ENCODE measurements at regions not wholly inside any gene's neighbourhood (a gene's known extent, or its start where the extent isn't known, plus 50 kb on each side); places are given as distances from the start of the nearest gene placed in this dataset.

DNA sequence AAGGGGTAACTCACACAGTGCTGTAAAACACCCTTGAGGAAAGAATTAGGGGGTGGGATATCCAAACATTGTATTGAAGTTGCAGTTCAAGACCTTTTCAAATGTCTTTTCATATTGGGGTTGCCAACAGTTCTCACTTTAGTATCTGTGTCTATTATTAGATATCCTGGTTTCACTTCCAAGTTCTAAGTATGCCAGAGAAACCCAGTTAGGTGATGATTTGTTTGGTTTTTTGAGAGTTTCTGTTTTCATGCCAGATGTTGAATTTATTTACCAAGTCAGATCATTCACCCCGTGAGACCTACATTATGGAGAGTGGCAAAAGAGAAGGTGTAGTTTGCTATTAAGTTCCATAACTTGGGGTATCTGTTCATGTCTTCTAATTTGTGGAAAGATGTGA, 64.5 kb downstream of the C9orf152 start:
- DNase-seq (ENCODE audit: low spot score): no peak

DNA sequence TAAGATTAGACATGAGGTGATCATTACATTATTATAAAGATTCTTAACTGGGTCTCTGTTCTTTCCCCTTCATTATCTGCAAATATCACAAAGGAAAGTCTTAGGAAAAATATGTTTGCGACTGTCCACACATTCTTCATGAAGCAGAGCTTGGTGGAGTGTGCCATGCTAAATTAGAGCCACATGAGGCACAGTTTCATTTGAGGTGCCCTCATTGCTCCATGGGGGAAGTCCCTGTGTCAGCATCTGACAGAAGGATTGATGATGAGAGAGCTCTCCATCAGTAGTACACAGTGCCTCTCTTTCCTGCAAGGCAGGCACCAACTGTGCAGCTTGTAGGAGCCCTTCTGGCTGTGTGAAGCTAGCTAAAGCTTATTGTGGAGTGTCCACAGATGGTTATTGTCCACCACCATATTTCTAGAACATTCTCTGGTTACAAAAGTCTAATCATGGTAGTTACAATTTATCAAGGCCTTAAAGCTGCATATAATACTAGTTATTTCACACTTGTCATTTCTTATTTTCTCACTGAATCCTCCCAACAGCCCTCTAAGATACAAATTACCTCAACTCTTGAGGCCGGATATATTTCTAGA, 63.9 kb downstream of the C9orf152 start:
- no peak for DNase-seq (ENCODE audit: low spot score)

DNA sequence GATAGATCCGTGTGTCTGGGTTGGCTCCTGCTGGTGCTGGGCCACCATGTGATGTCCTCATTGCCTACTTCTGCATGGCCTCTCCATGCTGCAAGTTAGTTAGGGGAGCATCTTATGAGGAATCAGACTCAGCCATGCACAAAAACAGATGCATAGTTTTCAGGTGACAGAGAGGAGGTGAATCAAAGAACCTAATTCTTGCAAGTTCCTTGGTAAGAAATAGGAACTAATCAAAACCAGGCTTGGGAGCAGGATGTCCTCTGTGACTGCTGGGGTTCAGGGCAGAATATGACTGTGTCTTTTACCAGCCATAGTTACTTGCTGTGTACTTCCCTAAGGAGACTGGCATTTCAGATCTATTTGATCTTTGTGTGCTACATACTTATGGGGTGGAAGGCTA, 61.6 kb downstream of the C9orf152 start:
- no peak for DNase-seq (ENCODE audit: low spot score)

DNA sequence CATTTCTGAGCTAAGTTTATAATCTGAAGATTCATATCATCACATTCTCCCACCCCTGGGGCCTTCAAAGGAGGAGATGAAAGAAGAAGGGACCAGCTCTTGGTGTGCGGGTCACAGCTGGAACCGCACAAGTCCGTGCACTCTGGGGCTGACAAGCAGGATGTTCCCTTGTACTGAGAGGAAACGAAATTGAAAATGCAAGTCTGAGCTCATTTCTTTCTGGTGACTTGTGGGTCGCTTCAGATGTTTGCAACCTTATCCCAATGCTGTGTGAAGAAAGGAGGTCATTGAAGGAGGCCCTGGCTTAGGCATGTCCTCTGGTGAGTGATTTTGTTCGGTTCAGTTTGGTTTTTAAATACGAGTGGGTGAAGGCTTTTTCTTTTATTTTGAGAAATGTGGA, 59.6 kb downstream of the C9orf152 start:
- DNase-seq (ENCODE audit: low spot score): no peak

- DNase-seq (ENCODE audit: low spot score): no peak
Measured at GRCh38 chr9:110148891-110149290, 59.1 kb downstream of the C9orf152 start.
